DND-41 (cell line): ENCODE measurements at regions not wholly inside any gene's neighbourhood (a gene's known extent, or its start where the extent isn't known, plus 50 kb on each side); places are given as distances from the start of the nearest gene placed in this dataset.

ENCODE experiments used
- CTCF ChIP-seq: IDR thresholded peaks from 2 replicates; pipeline ENCODE4 v1.5.1; 2012; ENCODE audit warnings: borderline replicate concordance, low read length, moderate library complexity, mild to moderate bottlenecking; ENCODE audit not compliant: poor library complexity, severe bottlenecking; ENCODE audit errors: extremely low read depth
- EZH2 ChIP-seq: IDR thresholded peaks from 3 replicates; pipeline ENCODE4 v1.6.1; 2012; ENCODE audit warnings: borderline replicate concordance, low read depth, mild to moderate bottlenecking, moderate library complexity, low read length, inconsistent platforms; ENCODE audit not compliant: severe bottlenecking

GRCh38 chr1:177600321-177600720 is 369.5 kb downstream of the SEC16B start:
- no peak for TF ChIP-seq CTCF
- no peak for TF ChIP-seq EZH2
